ENCODE measurements at regions not wholly inside any gene's neighbourhood (a gene's known extent, or its start where the extent isn't known, plus 50 kb on each side); places are given as distances from the start of the nearest gene placed in this dataset.
"Not testable (repeated sequence)": the region's sequence is repeated elsewhere in the genome, so short reads cannot be mapped to it uniquely, and the experiment has no call there.

DNA sequence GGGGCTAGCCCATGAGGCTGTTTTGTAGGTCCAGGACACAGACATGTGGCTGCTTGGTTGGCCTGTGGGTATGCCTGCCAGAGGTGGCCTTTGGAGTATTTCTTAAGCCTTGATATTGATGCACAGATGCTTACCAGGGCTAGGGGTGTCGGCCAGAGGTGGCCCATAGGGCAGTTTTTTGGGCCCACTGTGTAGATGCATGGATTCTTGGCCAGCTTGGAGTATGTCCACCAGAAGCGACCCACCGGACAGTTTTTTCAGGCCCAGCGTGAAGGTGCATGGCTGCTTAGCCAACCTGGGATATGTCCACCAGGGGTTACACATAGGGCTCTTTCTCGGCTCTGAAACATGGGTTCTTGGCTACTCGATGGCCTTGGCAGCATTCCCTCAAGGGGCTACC, 1199.1 kb downstream of the CNTNAP5 start:
- Mint-ChIP-seq H3K36me3 (ENCODE audit: low read depth) (no peaks in the 10 kb centered on the region), H3K9me3 (peaks cover 30% of the 10 kb centered on the region), H3K27me3 (no peaks in the 10 kb centered on the region), H3K4me3 (no peak overlapping the region), H3K27ac (no peak overlapping the region), H3K4me1 (ENCODE audit: low read depth) (no peaks in the 10 kb centered on the region)
- DNase-seq = no peak

DNA sequence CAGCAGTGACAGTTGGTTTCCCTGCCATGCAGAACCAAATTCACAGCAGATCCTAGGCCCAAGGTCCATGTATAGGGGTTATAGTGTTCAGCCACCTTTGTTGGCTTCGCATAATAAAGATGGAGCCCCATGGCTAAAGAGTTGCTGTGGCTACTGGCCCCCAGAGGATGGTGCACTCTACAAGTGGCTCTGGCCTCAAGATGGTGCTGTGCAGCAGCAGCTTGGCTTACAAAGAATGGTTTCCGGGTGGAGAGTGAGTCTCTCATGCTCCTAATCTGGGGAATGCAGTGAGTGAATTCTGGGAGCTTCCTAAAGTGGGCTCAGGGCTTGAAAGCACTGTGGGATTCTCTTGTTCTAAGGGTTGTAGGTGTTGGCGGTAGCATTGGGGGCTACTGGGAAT, 1199.7 kb downstream of the CNTNAP5 start:
- no peak for DNase-seq
- Mint-ChIP-seq H3K4me3 (no peak overlapping the region), H3K36me3 (ENCODE audit: low read depth) (no peaks in the 10 kb centered on the region), H3K9me3 (peaks cover 30% of the 10 kb centered on the region), H3K27ac (no peak overlapping the region), H3K4me1 (ENCODE audit: low read depth) (no peaks in the 10 kb centered on the region), H3K27me3 (no peaks in the 10 kb centered on the region)

DNA sequence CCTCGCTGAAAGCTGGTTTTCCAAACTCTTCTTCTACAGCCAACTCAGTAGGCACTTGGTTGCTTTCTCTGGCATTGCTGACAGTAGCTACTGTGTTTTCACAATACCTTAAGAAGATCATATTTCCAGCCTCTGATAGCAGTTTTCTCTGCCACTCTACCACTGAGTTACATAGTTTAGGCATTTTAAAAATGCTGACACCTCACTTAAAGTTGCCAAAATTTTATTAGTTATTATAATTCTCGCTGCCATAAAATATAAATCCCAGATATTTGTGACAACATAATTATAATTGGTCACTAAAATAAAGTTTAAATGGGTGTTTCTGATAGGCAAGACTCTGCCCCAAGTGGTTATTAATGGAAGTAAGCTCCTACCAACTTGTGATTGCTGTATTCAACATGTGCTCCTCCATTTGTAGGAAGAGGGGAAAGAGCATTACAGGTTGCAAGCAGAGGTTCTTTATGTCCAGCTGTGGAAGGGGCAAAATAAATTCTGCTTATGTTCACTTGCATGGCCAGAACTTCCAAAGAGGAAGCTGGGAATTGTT, 1202.8 kb downstream of the CNTNAP5 start:
- no peak for DNase-seq
- no peak overlapping the region for H3K4me3 Mint-ChIP-seq
- no peaks in the 10 kb centered on the region for H3K27me3 Mint-ChIP-seq
- H3K27ac Mint-ChIP-seq = no peak overlapping the region
- H3K4me1 Mint-ChIP-seq (ENCODE audit: low read depth) = no peaks in the 10 kb centered on the region
- H3K9me3 Mint-ChIP-seq = peaks cover 13% of the 10 kb centered on the region
- no peaks in the 10 kb centered on the region for H3K36me3 Mint-ChIP-seq (ENCODE audit: low read depth)

DNA sequence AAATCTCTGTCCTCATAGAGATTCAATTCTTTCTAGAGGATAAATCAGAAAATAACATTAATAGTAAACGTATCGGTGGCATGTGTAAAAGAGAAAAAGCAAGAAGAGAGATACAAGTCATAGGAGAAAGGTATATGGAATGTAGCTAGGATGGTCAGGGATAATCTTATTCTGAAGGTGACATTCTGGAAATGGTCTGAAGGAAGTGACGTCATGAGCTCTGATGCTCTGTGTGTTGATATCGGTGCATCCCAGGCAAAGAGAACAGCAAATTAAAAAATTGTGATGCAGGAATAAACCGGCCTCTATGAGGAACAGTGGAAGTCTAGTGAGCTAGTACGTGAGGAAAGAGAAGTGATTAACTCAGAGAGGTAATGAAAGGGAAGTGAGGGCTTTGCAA, 1215.8 kb downstream of the CNTNAP5 start:
- no peak for DNase-seq
- Mint-ChIP-seq H3K9me3 (peaks cover 6% of the 10 kb centered on the region), H3K27me3 (no peaks in the 10 kb centered on the region), H3K36me3 (ENCODE audit: low read depth) (no peaks in the 10 kb centered on the region), H3K4me1 (ENCODE audit: low read depth) (no peaks in the 10 kb centered on the region), H3K4me3 (no peak overlapping the region), H3K27ac (no peak overlapping the region)

DNA sequence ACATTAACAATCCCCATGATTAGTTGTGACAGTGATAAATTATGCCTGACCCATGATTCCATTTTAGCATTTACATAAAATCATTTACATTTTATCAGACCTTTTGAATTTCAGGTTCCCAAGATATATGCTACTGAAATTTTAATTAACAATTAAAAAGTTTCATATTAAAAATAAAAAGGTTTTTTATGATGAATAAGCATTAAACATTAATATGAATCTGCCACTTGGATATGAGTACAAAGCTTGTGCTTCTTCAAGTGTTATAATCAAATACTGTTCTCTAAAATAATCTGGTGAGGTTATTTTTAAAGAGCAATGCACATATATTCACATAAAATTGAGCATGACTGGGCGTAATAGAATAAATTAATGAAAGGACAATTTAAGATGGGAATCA, 1218.0 kb downstream of the CNTNAP5 start:
- Mint-ChIP-seq H3K27me3 (no peaks in the 10 kb centered on the region), H3K9me3 (peaks cover 4% of the 10 kb centered on the region), H3K27ac (no peak overlapping the region), H3K4me1 (ENCODE audit: low read depth) (no peaks in the 10 kb centered on the region), H3K36me3 (ENCODE audit: low read depth) (no peaks in the 10 kb centered on the region), H3K4me3 (no peak overlapping the region)
- no peak for DNase-seq

DNA sequence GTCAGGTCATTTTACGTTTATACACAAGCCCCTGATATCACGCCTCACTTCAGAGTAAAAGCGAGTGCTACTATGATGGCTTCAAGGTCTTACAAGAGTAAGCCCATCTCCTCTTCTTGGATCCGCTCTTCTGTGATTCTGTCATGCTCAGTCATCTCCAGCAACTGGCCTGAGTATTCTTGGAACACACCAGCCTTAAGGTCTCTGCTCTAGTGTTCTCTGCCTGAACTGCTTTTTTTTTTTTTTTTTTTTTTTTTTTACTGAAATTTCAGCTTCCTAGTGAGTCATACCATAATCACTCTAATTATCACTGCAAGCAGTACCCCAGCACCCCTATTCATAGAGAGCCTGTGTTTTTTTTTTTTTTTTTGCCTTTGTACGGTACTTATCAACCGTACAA, 1228.9 kb downstream of the CNTNAP5 start:
- Mint-ChIP-seq H3K4me3 (no peak overlapping the region), H3K27ac (no peak overlapping the region), H3K9me3 (peaks cover 4% of the 10 kb centered on the region), H3K36me3 (ENCODE audit: low read depth) (no peaks in the 10 kb centered on the region), H3K4me1 (ENCODE audit: low read depth) (no peaks in the 10 kb centered on the region), H3K27me3 (no peaks in the 10 kb centered on the region)
- no peak for DNase-seq

DNA sequence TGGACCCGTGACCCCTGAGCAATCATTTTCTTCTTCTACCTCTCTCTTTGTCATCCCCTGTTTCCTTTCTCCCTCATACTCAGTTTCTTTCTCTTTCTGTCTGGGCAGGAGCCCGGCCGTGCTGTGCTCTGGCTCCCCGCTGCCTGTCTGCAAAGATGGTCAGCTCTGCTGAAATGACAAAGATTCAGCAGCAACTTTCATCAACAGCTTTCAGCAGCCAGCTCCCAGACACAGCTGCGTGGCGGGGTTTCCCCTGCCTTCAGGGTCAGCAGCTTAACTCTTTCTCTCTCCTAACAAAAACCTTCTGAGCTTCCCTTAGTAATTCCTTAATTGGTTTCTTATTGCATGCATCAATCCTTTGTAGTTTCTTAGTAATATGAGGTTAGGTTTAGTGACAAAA, 1234.4 kb downstream of the CNTNAP5 start:
- Mint-ChIP-seq H3K36me3 (ENCODE audit: low read depth) (no peaks in the 10 kb centered on the region), H3K4me1 (ENCODE audit: low read depth) (no peaks in the 10 kb centered on the region), H3K9me3 (peaks cover 14% of the 10 kb centered on the region), H3K27me3 (no peaks in the 10 kb centered on the region), H3K27ac (no peak overlapping the region), H3K4me3 (no peak overlapping the region)
- DNase-seq = no peak

DNA sequence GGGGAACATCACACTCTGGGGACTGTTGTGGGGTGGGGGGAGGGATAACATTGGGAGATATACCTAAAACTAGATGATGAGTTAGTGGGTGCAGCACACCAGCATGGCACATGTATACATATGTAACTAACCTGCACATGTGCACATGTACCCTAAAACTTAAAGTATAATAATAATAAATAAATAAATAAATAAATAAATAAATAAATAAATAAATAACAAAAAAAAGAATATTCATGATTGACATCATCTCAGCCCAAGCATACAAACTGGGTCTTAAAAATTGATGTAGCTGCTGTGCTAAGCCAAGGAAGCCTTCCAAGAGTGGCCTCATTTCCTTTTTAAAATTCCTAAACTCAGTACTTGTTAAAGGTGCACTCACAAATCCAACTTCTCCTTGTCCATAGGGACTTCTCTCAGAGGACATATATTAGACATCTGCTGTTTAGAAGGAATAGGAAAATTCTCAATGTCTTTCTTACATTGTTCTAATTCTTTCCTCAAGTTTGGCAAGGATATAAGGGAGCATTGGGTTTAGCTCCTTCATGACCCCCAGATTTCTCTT, 1235.4 kb downstream of the CNTNAP5 start:
- DNase-seq; H3K4me3 Mint-ChIP-seq; H3K36me3 Mint-ChIP-seq (ENCODE audit: low read depth); H3K27me3 Mint-ChIP-seq; H3K27ac Mint-ChIP-seq; H3K4me1 Mint-ChIP-seq (ENCODE audit: low read depth): not testable (repeated sequence)
- H3K9me3 Mint-ChIP-seq = peaks cover 19% of the 10 kb centered on the region

DNA sequence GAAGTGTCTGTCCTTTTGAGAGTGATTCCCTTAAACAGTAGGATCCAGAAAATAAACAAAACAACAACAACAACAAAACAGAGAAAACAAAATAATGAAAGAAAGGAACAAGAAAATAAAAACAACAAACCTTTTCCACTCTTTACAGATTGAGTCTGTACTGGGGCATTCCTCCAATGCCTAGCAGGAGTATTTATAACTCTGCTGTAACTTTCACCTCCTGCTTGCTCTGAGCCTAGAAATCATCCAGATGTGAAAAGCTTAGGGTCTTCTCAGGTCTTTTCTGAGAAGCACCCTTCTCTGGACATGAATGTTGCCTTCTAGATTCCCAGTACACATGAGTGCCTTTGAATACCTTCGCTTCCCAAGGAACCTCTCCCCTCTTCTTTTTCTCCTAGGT, 1239.4 kb downstream of the CNTNAP5 start:
- peaks cover 20% of the 10 kb centered on the region for H3K9me3 Mint-ChIP-seq
- no peak for DNase-seq
- no peak overlapping the region for H3K27ac Mint-ChIP-seq
- no peaks in the 10 kb centered on the region for H3K4me1 Mint-ChIP-seq (ENCODE audit: low read depth)
- no peaks in the 10 kb centered on the region for H3K27me3 Mint-ChIP-seq
- H3K4me3 Mint-ChIP-seq = no peak overlapping the region
- no peaks in the 10 kb centered on the region for H3K36me3 Mint-ChIP-seq (ENCODE audit: low read depth)

DNA sequence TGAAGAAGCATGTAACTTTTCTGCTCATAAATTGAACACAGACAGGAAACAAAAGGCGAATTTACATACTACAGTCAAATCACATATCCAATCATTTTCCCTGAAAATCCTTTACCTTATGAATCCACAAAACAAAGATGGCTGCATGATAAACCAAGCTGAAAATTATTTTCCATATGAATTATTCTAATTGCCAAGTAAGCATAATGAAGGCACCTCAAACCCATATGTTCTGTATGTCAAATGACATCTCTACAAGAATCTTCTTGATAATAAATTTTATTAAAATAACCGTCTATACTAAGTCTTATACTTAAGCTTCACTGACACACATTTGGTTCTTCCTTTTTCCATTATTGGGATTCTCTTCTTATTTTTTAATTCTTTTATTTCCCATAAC, 1242.6 kb downstream of the CNTNAP5 start:
- no peak overlapping the region for H3K4me3 Mint-ChIP-seq
- no peak overlapping the region for H3K27ac Mint-ChIP-seq
- no peaks in the 10 kb centered on the region for H3K27me3 Mint-ChIP-seq
- no peak for DNase-seq
- no peaks in the 10 kb centered on the region for H3K36me3 Mint-ChIP-seq (ENCODE audit: low read depth)
- peaks cover 14% of the 10 kb centered on the region for H3K9me3 Mint-ChIP-seq
- H3K4me1 Mint-ChIP-seq (ENCODE audit: low read depth) = no peaks in the 10 kb centered on the region

DNA sequence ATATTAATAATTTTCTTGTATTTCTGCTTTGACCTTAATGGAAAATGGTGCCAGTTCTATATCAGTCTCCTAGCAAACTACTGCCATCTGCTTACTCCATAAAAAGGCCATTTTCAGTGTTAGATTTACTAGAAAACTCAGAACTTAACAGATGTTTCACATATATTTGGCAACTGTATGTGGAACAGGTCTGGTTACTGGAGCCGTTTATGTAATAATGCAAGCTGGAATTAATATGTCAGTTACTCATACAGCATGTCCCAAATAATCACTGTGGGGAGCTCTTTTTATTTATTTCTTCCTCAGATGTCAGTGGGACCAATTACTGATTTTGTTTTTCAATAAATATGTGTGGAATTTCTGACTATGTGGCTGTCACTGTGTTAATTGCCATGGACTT, 1247.6 kb downstream of the CNTNAP5 start:
- H3K27ac Mint-ChIP-seq = no peak overlapping the region
- no peaks in the 10 kb centered on the region for H3K27me3 Mint-ChIP-seq
- DNase-seq = no peak
- peaks cover 18% of the 10 kb centered on the region for H3K9me3 Mint-ChIP-seq
- H3K4me1 Mint-ChIP-seq (ENCODE audit: low read depth) = no peaks in the 10 kb centered on the region
- H3K36me3 Mint-ChIP-seq (ENCODE audit: low read depth) = no peaks in the 10 kb centered on the region
- no peak overlapping the region for H3K4me3 Mint-ChIP-seq

DNA sequence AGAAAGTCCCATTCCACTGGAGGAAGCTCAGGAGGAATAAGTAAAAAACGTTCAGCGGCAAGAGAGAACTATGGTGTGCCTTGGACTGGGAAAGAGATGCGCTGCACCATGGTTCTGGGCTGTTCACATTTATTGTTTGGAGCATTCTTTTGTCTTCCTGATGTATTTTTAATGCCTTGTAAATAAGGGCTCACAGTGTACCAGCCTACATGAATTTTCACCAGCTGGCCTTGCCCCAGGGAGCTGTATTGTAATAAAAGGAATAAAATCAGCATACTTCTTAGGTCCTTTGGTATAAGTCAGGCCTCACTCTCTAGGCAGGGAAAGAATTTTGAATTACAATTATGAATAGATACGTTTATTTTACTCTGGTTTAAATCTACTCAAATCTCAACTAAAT, 1249.6 kb downstream of the CNTNAP5 start:
- no peak overlapping the region for H3K4me3 Mint-ChIP-seq
- H3K27ac Mint-ChIP-seq = no peak overlapping the region
- peaks cover 24% of the 10 kb centered on the region for H3K9me3 Mint-ChIP-seq
- H3K4me1 Mint-ChIP-seq (ENCODE audit: low read depth) = no peaks in the 10 kb centered on the region
- H3K27me3 Mint-ChIP-seq = no peaks in the 10 kb centered on the region
- no peak for DNase-seq
- H3K36me3 Mint-ChIP-seq (ENCODE audit: low read depth) = no peaks in the 10 kb centered on the region

DNA sequence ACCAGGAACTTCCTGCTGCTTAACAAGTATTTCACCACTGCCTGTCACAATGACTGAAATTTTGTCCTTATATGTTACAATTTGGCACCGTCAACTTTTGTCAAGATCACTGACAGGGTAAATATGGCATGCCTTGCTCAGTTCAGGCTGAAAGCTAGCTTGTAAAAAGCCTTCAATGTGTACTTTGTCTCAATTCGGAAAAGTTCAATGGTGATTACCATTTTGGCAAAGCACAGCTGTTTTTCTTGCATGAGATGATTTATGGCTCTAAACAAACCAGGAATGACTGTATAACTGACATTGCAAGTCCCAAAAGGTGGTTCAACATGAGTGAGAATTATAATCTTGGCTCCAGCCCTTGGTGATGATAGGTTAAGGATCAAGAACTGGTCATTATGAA, 1255.2 kb downstream of the CNTNAP5 start:
- Mint-ChIP-seq H3K36me3 (ENCODE audit: low read depth) (no peaks in the 10 kb centered on the region), H3K27me3 (no peaks in the 10 kb centered on the region), H3K9me3 (peaks cover 11% of the 10 kb centered on the region), H3K4me1 (ENCODE audit: low read depth) (no peaks in the 10 kb centered on the region), H3K4me3 (no peak overlapping the region), H3K27ac (no peak overlapping the region)
- DNase-seq = no peak

DNA sequence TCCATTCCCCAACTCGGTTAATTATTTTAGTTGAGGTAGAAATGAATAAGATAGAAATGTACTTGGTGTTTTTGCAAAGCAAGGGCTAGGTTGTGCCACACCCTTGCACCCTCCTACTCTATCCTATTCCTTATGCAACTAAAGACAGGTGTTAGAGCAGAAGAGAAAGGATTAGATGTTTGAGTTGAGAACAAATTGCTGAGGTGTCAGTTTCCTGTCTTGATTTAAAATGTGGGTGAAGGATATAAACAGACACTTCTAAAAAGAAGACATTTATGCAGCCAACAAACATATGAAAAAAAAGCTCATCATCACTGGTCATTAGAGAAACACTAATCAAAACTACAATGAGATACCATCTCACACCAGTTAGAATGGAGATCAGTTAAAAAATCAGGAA, 1256.2 kb downstream of the CNTNAP5 start:
- no peak overlapping the region for H3K27ac Mint-ChIP-seq
- no peaks in the 10 kb centered on the region for H3K36me3 Mint-ChIP-seq (ENCODE audit: low read depth)
- no peak overlapping the region for H3K4me3 Mint-ChIP-seq
- H3K9me3 Mint-ChIP-seq = peaks cover 11% of the 10 kb centered on the region
- DNase-seq = no peak
- no peaks in the 10 kb centered on the region for H3K27me3 Mint-ChIP-seq
- no peaks in the 10 kb centered on the region for H3K4me1 Mint-ChIP-seq (ENCODE audit: low read depth)

DNA sequence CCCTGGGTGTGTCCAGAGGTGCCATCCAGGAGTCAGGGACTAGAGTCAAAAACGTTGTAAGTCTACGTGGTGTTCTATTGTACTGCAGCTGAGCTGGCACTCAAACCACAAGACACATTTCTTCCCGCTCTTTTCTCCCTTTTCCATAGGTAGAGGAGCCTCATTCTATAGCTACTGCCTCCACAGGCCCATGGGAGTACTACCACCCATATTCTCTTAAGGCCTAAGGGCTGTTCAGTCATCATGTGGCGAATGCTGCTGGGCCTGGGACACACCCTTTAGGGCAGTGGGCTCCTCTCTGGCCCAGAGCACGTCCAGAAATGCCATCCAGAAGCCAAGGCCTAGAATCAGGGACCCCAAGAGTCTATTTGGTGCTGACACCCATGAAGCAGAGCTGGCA, 1271.7 kb downstream of the CNTNAP5 start:
- Mint-ChIP-seq H3K27ac (no peak overlapping the region), H3K36me3 (ENCODE audit: low read depth) (no peaks in the 10 kb centered on the region), H3K9me3 (peaks cover 13% of the 10 kb centered on the region), H3K27me3 (no peaks in the 10 kb centered on the region), H3K4me3 (no peak overlapping the region), H3K4me1 (ENCODE audit: low read depth) (no peaks in the 10 kb centered on the region)
- DNase-seq = no peak
